ENCODE measurements at regions not wholly inside any gene's neighbourhood (a gene's known extent, or its start where the extent isn't known, plus 50 kb on each side); places are given as distances from the start of the nearest gene placed in this dataset.
"Not testable (repeated sequence)": the region's sequence is repeated elsewhere in the genome, so short reads cannot be mapped to it uniquely, and the experiment has no call there.

GRCh38 chr4:184966051-184966691 lies 52.1 kb upstream of the HELT start:
- not testable (repeated sequence) for H3K9me3 ChIP-seq; H3K36me3 ChIP-seq; DNase-seq (ENCODE audit: low spot score in 2 of 2); H3K4me3 ChIP-seq; H3K27ac ChIP-seq; H3K27me3 ChIP-seq
- WGBS, result 88% methylated on average over 18 of the region's 42 CpGs
- peaks cover 18% of the 10 kb centered on the region for H3K4me1 ChIP-seq

GRCh38 chr4:184967699-184968098 lies 50.6 kb upstream of the HELT start:
- not testable (repeated sequence) for H3K4me3 ChIP-seq; H3K36me3 ChIP-seq; DNase-seq (ENCODE audit: low spot score in 2 of 2); H3K9me3 ChIP-seq; H3K27ac ChIP-seq; H3K27me3 ChIP-seq
- WGBS, result 94% methylated on average over 15 of the region's 15 CpGs
- H3K4me1 ChIP-seq, result peaks cover 11% of the 10 kb centered on the region

GRCh38 chr4:184968366-184968765 lies 49.9 kb upstream of the HELT start:
- Histone ChIP-seq H3K27ac (peak overlapping the region; percentile 54), H3K4me1 (peaks cover 11% of the 10 kb centered on the region), H3K36me3 (no peaks in the 10 kb centered on the region), H3K4me3 (no peak overlapping the region), H3K27me3 (no peaks in the 10 kb centered on the region), H3K9me3 (no peaks in the 10 kb centered on the region)
- 55% methylated on average over 3 of the region's 3 CpGs for WGBS
- DNase-seq (ENCODE audit: low spot score in 2 of 2), result no peak
- TF ChIP-seq POLR2AphosphoS5 (IDR thresholded peaks at IDR 0.05), result no peak
- no peak for TF ChIP-seq POLR2A (IDR thresholded peaks at IDR 0.05)
- no peak for TF ChIP-seq EP300 (IDR thresholded peaks at IDR 0.05)
- no peak for TF ChIP-seq CTCF (IDR thresholded peaks at IDR 0.05)
